ENCODE measurements at regions not wholly inside any gene's neighbourhood (a gene's known extent, or its start where the extent isn't known, plus 50 kb on each side); places are given as distances from the start of the nearest gene placed in this dataset.

DNA sequence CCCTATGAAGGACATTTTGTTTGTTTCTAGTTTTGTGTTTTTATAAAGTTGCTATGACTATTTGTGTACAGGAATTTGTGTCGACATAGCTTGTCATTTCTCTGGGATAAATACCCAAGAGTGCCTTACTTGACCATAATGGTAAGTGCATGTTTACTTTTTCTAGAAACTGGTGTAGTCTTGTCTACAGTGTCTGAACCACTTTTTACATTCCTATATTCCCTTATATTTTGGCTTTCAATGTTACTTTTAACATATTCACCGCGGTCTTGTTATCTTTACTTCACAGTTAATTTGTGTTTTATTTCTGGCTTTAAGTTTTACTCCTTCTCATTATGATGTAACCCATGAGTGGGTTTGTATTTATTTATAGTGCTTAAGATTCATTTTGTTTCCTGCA is 444.4 kb upstream of the RGS17 start:
- Histone ChIP-seq H3K27ac (ENCODE audit: low read depth in 1 of 2, low read length in 2 of 2) (no peak overlapping the region), H3K9me3 (ENCODE audit: control insufficient read depth in 4 of 4, low read length in 3 of 4) (no peaks in the 10 kb centered on the region), H3K9ac (ENCODE audit: low read depth in 1 of 2, low read length in 2 of 2) (no peak overlapping the region), H3K4me3 (ENCODE audit: low read depth in 1 of 3, low read length in 3 of 3) (no peak overlapping the region), H3K36me3 (ENCODE audit: control insufficient read depth in 4 of 4, insufficient read depth in 3 of 4, low read depth in 1 of 4, low read length in 3 of 4) (no peaks in the 10 kb centered on the region), H3K27me3 (ENCODE audit: control insufficient read depth in 4 of 4, insufficient read depth in 4 of 4, low read length in 3 of 4) (no peaks in the 10 kb centered on the region), H3K4me1 (ENCODE audit: control insufficient read depth in 4 of 4, insufficient read depth in 4 of 4, low read length in 3 of 4) (no peaks in the 10 kb centered on the region)
- TF ChIP-seq FOXA1 (IDR thresholded peaks at IDR 0.05) (no peak), RXRA (IDR thresholded peaks at IDR 0.05) (no peak), YY1 (IDR thresholded peaks at IDR 0.05) (no peak), NR2F2 (IDR thresholded peaks at IDR 0.05) (no peak), RAD21 (IDR thresholded peaks at IDR 0.05) (no peak)
- DNase-seq (ENCODE audit: low spot score): no peak
- WGBS: 91% methylated on average over 3 of the region's 3 CpGs

DNA sequence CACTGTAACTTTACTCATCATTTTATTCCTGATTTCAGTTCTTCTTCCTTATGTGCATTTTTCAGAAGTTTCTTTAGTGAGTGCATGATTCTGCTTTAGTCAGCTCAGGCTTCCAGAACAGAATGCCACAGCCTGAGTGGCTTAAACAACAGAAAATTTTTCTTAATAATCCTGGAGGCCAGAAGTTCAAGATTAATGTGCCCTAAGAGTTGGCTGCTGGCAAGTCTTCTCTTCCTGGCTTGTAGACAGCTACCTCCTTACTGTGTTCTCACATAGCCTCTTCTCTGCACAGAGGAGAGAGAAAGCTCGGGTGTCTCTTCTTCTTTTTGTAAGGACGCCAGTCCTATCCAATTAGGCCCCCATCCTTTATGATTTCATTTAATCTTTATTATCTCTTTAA is 443.1 kb upstream of the RGS17 start:
- Histone ChIP-seq H3K9ac (ENCODE audit: low read depth in 1 of 2, low read length in 2 of 2) (no peak overlapping the region), H3K27me3 (ENCODE audit: control insufficient read depth in 4 of 4, insufficient read depth in 4 of 4, low read length in 3 of 4) (no peaks in the 10 kb centered on the region), H3K27ac (ENCODE audit: low read depth in 1 of 2, low read length in 2 of 2) (no peak overlapping the region), H3K4me3 (ENCODE audit: low read depth in 1 of 3, low read length in 3 of 3) (no peak overlapping the region), H3K4me1 (ENCODE audit: control insufficient read depth in 4 of 4, insufficient read depth in 4 of 4, low read length in 3 of 4) (no peaks in the 10 kb centered on the region), H3K9me3 (ENCODE audit: control insufficient read depth in 4 of 4, low read length in 3 of 4) (no peaks in the 10 kb centered on the region), H3K36me3 (ENCODE audit: control insufficient read depth in 4 of 4, insufficient read depth in 3 of 4, low read depth in 1 of 4, low read length in 3 of 4) (no peaks in the 10 kb centered on the region)
- no peak for DNase-seq (ENCODE audit: low spot score)
- TF ChIP-seq, protein P1, sequence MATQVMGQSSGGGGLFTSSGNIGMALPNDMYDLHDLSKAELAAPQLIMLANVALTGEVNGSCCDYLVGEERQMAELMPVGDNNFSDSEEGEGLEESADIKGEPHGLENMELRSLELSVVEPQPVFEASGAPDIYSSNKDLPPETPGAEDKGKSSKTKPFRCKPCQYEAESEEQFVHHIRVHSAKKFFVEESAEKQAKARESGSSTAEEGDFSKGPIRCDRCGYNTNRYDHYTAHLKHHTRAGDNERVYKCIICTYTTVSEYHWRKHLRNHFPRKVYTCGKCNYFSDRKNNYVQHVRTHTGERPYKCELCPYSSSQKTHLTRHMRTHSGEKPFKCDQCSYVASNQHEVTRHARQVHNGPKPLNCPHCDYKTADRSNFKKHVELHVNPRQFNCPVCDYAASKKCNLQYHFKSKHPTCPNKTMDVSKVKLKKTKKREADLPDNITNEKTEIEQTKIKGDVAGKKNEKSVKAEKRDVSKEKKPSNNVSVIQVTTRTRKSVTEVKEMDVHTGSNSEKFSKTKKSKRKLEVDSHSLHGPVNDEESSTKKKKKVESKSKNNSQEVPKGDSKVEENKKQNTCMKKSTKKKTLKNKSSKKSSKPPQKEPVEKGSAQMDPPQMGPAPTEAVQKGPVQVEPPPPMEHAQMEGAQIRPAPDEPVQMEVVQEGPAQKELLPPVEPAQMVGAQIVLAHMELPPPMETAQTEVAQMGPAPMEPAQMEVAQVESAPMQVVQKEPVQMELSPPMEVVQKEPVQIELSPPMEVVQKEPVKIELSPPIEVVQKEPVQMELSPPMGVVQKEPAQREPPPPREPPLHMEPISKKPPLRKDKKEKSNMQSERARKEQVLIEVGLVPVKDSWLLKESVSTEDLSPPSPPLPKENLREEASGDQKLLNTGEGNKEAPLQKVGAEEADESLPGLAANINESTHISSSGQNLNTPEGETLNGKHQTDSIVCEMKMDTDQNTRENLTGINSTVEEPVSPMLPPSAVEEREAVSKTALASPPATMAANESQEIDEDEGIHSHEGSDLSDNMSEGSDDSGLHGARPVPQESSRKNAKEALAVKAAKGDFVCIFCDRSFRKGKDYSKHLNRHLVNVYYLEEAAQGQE (IDR thresholded peaks at IDR 0.05): no peak
- TF ChIP-seq, protein P2, sequence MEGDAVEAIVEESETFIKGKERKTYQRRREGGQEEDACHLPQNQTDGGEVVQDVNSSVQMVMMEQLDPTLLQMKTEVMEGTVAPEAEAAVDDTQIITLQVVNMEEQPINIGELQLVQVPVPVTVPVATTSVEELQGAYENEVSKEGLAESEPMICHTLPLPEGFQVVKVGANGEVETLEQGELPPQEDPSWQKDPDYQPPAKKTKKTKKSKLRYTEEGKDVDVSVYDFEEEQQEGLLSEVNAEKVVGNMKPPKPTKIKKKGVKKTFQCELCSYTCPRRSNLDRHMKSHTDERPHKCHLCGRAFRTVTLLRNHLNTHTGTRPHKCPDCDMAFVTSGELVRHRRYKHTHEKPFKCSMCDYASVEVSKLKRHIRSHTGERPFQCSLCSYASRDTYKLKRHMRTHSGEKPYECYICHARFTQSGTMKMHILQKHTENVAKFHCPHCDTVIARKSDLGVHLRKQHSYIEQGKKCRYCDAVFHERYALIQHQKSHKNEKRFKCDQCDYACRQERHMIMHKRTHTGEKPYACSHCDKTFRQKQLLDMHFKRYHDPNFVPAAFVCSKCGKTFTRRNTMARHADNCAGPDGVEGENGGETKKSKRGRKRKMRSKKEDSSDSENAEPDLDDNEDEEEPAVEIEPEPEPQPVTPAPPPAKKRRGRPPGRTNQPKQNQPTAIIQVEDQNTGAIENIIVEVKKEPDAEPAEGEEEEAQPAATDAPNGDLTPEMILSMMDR (IDR thresholded peaks at IDR 0.05; ENCODE audit: low read depth, low read length, missing input control): no peak
- TF ChIP-seq FOXA1 (IDR thresholded peaks at IDR 0.05) (no peak), GABPA (IDR thresholded peaks at IDR 0.05 in 1 of 2, conservative IDR thresholded peaks at IDR 0.05 in 1 of 2) (no peak), TAF1 (conservative IDR thresholded peaks at IDR 0.05) (no peak), HNF4G (IDR thresholded peaks at IDR 0.05) (no peak), JUND (IDR thresholded peaks at IDR 0.05) (no peak), RXRA (IDR thresholded peaks at IDR 0.05) (no peak), NR2F2 (IDR thresholded peaks at IDR 0.05) (no peak), EGR1 (IDR thresholded peaks at IDR 0.05; ENCODE audit: low read depth in 2 of 2) (no peak), HNF4A (conservative IDR thresholded peaks at IDR 0.05) (no peak), SP1 (IDR thresholded peaks at IDR 0.05) (no peak), YY1 (IDR thresholded peaks at IDR 0.05) (no peak), FOXA2 (IDR thresholded peaks at IDR 0.05) (no peak), RAD21 (IDR thresholded peaks at IDR 0.05) (no peak)
- TF ChIP-seq, protein P3, sequence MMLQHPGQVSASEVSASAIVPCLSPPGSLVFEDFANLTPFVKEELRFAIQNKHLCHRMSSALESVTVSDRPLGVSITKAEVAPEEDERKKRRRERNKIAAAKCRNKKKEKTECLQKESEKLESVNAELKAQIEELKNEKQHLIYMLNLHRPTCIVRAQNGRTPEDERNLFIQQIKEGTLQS (IDR thresholded peaks at IDR 0.05): no peak
- TF ChIP-seq, protein P4, sequence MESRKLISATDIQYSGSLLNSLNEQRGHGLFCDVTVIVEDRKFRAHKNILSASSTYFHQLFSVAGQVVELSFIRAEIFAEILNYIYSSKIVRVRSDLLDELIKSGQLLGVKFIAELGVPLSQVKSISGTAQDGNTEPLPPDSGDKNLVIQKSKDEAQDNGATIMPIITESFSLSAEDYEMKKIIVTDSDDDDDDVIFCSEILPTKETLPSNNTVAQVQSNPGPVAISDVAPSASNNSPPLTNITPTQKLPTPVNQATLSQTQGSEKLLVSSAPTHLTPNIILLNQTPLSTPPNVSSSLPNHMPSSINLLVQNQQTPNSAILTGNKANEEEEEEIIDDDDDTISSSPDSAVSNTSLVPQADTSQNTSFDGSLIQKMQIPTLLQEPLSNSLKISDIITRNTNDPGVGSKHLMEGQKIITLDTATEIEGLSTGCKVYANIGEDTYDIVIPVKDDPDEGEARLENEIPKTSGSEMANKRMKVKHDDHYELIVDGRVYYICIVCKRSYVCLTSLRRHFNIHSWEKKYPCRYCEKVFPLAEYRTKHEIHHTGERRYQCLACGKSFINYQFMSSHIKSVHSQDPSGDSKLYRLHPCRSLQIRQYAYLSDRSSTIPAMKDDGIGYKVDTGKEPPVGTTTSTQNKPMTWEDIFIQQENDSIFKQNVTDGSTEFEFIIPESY (IDR thresholded peaks at IDR 0.05): no peak
- TF ChIP-seq, protein P5, sequence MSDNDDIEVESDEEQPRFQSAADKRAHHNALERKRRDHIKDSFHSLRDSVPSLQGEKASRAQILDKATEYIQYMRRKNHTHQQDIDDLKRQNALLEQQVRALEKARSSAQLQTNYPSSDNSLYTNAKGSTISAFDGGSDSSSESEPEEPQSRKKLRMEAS (IDR thresholded peaks at IDR 0.05): no peak
- WGBS: 68% methylated on average over 2 of the region's 2 CpGs
